ENCODE measurements at regions not wholly inside any gene's neighbourhood (a gene's known extent, or its start where the extent isn't known, plus 50 kb on each side); places are given as distances from the start of the nearest gene placed in this dataset.

DNA sequence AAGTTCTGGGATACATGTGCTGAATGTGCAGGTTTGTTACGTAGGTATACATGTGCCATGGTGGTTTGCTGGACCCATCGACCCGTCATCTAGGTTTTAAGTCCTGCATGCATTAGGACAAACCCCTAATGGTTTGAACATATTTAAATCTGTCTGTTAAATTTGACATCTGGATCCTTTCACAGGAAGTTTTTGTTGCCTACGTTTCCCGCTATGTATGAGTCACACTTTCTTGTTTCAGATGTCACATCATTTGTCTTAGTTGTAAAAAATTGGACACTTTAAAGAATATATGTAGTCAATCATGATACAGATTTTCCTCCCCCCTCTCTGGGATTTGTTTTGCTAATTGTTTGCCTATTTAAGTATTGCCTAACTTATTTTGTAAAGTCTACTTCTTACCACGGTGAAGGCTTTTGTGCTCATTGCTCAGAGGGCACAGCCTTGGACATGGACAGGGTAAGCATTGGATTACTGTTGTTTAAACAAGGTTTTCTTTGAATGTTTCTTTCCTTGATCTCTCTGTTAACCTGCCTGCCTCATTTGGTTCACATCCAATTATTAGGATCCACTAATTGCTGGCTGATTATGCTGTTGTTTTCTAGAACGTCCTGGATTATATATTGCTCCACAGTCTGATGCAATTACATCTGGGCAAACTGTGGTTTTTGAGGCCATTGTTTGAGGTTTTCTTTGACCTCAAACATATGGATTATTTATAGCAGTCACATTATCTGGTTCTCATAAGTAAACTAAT is 1441.4 kb downstream of the AACS start:
- DNase-seq (ENCODE audit: low read depth), result peak; percentile 4

DNA sequence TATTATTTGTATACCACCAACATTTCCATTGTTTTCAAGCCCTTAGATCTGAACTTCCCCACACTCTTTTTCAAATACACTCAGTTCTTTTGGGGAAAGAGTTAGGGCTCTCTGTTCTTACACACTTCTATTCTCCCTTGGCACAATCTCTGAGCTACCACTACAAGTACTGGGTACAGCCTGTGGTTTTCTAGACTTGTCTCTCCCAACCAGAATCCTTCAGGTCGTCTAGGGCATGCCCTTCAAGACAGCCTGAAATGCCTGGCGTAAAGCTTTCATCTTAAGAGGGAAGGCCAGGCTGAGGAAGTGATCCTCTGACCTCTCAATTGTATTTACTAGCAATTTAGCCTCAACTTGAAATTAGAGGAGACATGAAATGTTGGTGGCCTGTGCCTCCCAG is 1442.0 kb downstream of the AACS start:
- DNase-seq (ENCODE audit: low read depth), result no peak

DNA sequence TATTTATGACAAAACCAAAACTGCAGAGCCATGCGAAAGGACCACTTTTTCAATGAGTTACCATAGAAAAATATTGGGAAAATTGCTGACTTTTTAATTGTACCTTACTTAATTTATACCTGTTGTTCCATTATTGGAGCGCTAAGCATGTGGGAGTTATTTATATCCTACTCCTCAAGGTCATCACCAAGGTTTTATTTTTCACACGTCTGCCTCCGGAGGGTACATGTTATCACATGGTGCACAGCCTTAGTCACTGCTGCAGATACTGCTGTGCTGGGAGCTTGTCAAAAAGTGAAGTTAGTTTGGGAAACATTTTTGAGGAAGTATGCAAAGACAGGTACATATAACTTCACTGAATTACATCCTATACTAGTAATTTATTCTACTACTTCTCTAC is 1444.3 kb downstream of the AACS start:
- no peak for DNase-seq (ENCODE audit: low read depth)

DNA sequence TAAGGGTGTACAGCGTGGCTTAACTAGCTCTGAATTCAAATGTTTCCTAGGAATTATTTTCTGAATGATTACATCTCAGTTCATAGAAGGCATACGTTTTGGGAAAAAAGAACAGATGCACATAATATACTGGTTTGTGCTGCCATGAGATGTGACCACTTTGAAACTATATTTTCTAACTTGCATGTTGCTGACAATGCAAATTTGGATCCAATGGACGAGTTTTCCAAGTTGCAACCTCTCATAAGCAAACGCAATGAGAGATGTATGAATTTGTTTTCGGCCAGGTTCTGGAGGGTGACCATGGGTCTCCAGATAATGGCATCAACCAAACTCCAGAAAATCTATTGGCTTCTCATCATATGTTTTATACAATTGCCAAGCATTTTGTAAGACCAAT is 1445.4 kb downstream of the AACS start:
- DNase-seq (ENCODE audit: low read depth), result no peak

DNA sequence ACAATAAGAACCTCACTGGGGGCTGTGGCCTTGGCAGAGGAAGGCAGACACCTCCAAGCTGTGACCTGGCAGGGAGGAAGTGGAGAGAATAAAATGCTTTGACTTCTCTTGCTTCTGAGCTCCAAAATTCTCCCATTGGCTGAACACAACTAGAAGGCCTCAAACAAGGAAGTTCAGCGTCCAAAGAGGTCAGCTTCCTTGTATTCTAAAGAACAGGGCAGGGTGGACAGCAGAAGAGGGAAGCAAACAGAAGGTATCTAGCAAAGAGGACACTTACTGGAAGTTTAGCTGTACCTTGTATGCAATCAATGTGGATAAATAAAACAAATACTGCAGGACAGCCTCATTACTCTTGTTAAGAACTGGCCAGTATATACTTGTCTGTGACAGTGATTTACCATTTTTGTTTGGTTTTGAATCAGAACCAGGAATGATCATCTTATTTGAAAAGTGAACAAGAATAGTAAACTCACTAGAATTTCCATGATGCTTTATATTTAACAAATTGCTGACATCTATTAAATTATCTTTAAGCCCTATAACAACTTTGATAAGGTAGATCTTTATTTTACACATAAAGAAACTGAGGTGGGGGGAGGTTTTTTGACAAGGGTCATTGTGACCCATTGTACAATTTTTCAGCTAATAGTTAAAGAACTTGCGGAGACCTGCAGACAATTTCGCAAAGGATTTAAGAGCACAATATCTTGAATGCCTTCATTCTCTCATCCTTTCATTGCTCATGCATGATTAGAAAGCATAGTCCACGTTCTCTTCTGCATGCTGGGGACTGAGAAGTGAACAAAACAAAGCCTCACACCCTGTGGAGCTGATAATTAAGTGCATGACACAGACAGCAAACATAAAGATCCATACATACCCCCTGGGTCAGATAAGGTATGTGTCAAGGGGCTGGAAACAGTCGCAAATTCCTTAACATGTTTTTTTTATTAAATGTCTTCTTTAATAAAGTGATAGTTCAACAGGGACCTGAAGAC is 1448.0 kb downstream of the AACS start:
- DNase-seq (ENCODE audit: low read depth), result no peak

DNA sequence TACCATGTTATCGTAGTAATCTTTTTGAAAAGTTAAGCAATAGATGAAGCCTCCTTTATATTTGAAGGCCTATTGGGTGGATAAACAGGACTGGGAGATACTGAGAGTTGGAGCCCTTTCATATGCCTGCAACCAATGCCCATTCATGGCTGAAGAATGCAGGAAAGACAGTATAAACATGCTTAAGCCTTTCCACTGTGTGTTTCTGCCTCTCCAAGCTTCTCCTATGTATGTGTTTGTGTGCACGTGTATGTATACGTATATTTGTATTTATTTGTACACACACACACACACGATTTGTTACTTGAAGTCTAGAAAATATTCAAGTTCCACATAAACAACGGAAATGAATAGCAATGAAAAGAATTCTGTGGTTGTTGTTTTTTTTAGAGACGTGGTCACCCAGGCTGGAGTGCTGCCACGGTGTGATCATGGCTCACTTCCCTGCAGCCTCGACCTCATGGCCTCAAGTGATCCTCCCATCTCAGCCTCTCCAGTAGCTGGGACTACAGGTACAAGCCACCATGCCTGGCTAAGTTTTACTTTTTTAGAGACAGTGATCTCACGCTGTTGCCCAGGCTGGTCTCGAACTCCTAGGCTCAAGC is 1453.5 kb downstream of the AACS start:
- peak; percentile 45 for DNase-seq (ENCODE audit: low read depth)

DNA sequence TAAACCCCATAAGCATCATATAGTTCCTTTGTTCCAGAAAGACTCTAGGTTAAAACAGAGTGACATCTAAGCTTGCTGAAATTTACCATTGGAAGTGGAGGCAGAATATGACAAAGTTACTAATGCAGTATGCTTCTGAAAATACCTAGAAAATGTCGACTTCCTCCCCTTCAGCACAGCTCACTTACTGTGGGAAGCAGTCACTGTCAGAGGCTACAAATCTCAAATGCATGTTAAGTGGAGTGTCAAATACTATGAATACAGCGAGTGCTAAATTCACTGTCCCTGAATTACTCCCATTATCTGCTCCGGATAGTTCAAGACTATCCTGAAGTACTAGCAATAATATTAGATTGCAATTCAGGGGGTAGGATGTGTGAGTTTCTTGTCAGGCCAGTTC is 1454.6 kb downstream of the AACS start:
- DNase-seq (ENCODE audit: low read depth), result no peak

DNA sequence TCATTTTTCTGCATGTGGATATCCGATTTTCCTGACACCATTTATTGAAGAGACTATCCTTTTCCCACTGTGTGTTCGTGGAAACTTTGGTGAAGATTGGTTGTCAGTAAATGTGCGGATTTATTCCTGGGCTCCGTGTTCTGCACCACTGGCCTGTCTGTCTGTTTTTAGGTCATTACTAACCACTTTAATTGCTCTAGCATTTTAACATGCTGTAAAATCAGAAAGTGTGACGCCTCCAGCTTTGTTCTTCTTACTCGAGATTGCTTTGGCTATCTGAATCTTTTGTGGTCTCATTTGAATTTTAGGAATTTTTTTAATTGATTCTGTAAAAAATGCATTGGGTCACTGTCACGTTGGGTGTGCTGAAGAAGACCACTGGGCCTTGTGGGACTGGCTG is 1458.7 kb downstream of the AACS start:
- no peak for DNase-seq (ENCODE audit: low read depth)

DNA sequence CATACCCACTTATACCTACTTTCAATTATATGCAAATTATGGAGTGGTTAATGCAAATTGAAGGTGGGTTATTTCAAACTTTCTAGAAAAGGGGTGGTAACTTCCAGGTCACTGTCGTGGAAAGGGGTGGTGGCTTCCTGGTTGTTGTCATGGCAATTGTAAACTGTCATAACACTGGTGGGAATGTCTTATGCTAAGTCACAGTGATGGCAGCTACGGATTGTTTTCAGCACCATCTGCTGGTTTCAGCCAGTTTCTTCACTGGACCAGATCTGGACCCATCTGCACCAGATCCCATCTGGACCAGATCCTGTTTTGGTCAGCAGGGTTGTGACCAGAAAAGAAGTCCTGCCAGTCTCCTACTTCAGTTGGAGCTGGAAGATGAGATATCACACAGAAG is 1469.3 kb downstream of the AACS start:
- DNase-seq (ENCODE audit: low read depth), result no peak

DNA sequence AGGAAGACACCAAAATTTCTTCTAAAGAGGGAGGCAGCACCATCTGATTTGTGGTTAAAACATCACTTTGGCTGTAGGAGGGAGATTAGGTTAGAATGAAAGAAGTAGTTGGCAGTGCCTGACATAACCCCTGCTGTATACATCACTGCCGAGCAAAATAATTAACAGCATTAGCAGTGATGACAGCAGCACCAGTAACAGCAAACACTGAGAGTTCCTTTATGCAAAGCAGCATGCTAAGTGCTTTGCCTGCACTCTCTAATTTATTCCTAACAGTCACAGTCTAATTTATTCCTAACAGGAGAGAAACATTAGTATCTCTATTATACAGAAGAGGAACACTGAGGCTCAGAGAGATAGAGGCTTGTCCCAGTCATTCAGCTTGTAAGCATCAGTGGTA is 1469.7 kb downstream of the AACS start:
- DNase-seq (ENCODE audit: low read depth), result no peak

DNA sequence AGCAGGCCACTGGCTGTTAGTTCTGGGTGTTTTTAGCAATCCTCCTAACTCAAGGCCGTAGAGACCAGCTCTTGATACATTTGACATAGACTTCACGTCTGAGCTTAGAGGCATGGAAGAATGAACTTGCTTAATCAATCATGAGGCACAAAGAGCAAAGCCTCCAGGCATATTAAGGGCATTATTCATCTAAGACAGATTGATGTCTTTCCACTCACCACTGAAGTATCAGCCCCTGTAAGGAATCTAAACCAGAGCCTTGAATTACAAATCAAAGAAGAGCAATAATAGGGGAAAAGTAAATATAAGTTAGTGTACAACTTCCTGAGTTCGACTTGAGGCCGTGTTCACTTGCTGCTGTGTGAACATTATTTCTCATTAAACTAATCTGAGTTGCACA is 1470.7 kb downstream of the AACS start:
- no peak for DNase-seq (ENCODE audit: low read depth)

DNA sequence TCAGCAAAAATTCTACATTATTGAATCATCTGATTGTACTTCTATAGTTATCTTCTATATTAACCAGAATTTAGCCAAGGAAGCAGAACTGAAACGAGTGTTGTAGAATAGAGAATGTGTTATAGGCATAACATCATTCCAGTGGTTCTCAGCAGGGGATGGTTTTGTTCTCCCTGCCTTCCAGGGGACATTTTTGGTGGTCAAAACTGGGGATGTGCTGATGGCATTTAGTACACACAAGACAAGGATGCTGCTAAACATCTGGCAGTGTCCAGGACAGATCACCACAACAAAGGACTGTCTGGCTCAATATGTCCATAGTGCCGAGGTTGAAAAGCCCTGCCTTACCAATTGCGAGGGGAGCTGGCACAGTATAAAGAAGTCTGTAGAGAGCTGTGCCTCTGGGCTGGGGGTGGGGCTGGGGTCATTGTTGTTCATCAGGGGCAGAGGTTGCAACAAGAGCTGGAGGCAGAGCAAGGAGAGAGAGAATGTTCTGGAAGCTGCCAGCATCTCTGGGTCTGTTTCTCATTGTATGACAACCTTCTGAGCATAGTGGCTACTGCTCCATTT is 1472.8 kb downstream of the AACS start:
- no peak for DNase-seq (ENCODE audit: low read depth)

DNA sequence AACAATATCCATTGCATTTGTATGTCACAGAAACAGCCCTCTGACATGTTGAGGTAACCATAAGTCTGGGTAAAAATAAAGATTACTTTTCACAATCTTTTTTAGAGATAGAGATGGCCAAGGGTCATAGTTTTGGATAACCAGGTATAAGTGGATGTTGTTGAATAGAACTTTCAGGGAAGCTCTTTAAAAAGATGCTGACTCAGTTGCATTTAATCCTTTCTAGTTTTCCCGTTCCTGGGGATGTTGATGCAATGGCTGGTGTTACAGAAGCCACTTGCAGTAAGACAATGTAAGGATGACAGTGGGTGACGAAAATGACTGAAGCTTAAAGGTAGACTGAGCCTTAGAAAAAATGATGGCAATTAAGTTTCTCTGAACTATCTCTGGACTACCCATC is 1473.7 kb downstream of the AACS start:
- DNase-seq (ENCODE audit: low read depth), result no peak

DNA sequence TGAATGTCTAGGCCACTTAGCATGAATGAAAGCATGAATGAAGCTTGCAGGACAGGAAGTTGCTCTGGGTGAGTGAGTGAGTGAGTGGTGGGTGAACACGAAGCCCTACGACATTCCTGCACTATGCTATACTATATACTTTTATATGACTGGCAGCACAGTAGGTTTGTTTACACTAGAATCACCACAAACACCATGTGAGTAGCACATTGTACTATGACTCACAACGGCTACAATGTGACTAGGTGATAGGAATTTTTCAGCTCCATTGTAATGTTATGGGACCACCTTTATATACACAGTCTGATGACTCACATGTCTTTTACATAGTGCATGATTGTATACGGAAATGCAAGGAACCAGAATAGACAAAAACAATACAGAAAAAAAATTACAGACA is 1480.2 kb downstream of the AACS start:
- DNase-seq (ENCODE audit: low read depth), result no peak

DNA sequence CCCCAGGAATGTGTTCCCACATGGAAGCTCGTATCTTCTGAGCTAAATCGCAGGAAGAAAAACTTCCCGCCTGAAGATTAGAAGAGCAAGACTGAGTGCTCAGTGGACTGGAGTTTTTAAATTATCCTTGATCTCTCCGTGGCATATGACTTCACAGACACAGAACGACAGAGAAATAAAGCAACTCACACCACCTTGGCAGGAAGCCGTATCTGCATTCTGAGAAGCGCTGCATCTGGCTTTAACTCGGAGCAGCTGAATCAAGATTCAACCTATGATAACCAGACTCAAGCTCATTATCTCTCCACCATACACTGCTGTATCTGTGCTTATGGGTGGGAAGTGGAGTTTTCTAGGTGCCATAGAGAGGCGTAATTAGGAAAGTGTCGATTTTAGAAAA is 1482.7 kb downstream of the AACS start:
- DNase-seq (ENCODE audit: low read depth), result no peak

DNA sequence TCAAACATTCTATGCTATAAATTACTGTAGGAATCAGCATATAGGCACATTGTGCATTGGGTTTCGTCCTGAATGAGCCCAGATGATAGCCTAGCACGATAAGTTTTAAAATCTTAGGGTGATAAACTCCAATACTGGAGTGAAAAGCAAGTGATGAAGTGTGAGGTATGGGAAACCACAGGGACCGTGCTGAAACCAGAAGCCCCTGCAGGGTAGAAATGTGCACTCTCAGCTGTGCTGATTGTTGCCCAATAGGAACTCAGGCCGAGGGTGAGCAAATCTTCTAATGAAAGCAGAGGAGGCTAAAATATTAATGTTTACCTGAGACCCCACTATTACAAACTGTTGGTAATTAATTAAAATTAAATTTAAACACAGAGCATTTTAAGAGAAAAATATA is 1486.6 kb downstream of the AACS start:
- no peak for DNase-seq (ENCODE audit: low read depth)

DNA sequence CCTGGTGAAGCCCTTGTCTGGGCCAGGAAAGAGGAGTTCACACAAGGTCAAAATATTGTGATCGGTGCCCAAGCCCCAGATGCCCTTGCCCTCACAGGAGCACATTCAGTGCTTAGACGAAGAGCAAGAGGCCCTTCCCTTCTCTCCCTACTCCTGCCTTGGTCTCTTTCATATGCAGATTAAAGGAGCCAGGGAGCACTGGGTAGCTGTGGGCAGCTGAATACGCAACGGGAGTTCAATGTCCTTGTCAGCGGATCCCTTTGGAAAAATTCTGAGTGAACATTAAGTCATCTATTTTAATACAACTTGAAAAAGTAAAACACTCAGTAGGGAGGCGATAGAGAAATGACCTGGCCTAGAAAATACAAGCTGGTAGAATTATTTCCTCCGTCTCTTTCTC is 1489.4 kb downstream of the AACS start:
- no peak for DNase-seq (ENCODE audit: low read depth)

DNA sequence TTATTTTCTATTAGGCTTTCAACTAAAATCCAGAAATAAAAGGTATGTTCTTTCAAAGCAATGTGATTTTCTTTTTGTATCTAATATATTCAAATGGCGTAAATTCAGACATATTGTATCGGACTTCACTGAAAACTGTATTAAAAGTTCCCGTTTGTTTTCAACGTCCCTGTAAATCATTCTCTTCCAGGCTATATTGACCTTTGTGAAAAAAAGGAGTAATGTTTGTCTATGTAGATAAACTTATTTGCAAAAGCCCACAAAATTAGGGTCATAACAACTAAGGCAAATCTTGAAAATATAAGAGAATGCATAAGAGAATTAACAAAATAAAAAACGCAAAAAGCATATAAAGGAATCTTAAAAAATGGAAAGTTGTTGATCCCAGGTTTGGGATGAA is 1492.4 kb downstream of the AACS start:
- no peak for DNase-seq (ENCODE audit: low read depth)

DNA sequence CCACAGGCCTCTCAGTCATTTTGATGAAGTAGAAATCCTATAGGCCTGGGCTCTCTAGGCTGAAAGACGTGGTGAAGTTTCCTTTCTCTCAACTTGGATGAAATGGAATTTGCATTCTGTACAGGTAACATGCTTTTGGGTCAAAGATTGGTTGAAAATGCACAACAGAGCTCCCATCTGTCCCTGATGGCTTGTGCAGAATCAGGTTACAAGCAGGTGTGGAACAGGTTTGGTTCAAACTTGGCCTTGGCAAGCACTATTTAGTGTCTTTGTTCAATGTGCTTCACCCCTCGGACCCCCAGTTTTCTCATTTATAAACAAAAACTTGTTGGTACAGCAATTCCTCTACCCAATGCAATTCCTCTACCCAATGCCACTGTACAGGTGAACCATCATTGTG is 1493.0 kb downstream of the AACS start:
- no peak for DNase-seq (ENCODE audit: low read depth)

DNA sequence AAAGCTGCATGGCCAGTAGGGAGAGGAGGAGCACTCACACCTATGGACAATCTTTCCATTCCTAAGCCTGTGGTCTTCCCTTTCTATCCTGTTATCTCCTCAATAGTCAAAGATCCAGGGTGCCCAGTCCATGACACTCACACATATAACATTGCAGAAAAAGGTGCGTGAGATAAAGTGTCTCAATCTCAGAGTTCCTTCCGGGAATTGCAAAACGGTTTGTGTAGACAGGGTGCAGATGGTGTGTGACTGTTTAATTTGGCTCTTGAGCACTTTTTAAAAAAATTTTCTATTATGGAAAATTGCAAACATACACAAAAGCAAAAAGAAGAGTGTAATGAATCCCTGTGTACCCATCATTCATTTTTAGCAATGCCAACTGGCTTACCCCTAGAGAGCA is 1493.6 kb downstream of the AACS start:
- DNase-seq (ENCODE audit: low read depth), result no peak

DNA sequence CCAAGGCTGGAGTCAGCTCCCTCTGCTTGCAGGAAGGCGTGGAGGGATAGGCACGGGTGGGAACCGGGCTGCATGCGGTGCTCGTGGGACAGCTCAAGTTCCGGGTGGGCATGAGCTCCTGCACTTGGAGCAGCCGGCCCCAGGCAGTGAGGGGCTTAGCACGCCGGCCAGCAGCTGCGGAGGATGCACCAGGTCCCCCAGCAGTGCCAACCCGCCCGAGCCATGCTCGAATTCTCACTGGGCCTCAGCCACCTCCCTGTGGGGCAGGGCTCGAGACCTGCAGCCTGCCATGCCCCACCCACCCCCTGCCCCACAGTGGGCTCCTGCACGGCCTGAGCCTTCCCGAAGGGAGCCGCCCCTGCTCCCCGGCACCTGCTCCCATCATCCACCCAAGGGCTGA is 1501.8 kb downstream of the AACS start:
- no peak for DNase-seq (ENCODE audit: low read depth)

DNA sequence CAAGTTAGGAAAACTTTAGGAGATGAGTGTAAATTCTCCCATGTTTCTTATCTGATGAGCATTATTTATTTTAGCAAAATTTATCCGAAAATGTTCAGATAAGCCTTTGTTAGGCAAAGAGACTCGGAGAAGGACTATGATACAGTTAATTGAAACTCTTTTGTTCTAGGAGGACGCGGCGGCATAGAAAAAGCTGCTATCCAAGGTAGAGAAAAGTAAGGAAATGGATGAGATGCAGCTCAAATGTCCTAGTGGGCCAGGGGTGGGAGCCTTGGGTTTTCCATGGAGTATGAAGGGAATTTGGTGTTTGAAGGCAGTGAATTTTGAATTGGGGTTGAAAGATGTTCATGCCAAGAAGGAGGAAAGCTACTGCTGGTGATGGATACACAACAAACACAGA is 1504.5 kb downstream of the AACS start:
- DNase-seq (ENCODE audit: low read depth), result no peak
